ENCODE measurements at regions not wholly inside any gene's neighbourhood (a gene's known extent, or its start where the extent isn't known, plus 50 kb on each side); places are given as distances from the start of the nearest gene placed in this dataset.
A peak's percentile ranks its signal among the peaks of the same experiment; 100 is the strongest.

- intact Hi-C loops (cut with micrococcal nuclease): no loop called here
- no peak for TF ChIP-seq CTCF (IDR thresholded peaks at IDR 0.05; ENCODE audit: borderline replicate concordance)
Observed at GRCh38 chr9:95775191-95775590, 100.3 kb upstream of the ERCC6L2 start.

GRCh38 chr9:95773053-95773418 lies 102.5 kb upstream of the ERCC6L2 start:
- peaks cover 22% of the 10 kb centered on the region for H3K4me1 ChIP-seq
- no peaks in the 10 kb centered on the region for H3K36me3 ChIP-seq
- no peak overlapping the region for H3K4me3 ChIP-seq
- no peak overlapping the region for H3K27ac ChIP-seq (replicated peaks)
- no peak for DNase-seq
- no peaks in the 10 kb centered on the region for H3K9me3 ChIP-seq (replicated peaks)
- intact Hi-C loops (cut with micrococcal nuclease): no loop called here
- H3K27me3 ChIP-seq (ENCODE audit: low read depth): peaks cover 42% of the 10 kb centered on the region
- TF ChIP-seq CTCF (IDR thresholded peaks at IDR 0.05; ENCODE audit: borderline replicate concordance): no peak

More at GRCh38 chr9:95775191-95775590, 100.3 kb upstream of the ERCC6L2 start:
- H3K4me1 ChIP-seq: peaks cover 22% of the 10 kb centered on the region
- no peak for DNase-seq
- no peak overlapping the region for H3K4me3 ChIP-seq
- no peak overlapping the region for H3K27ac ChIP-seq (replicated peaks)
- H3K27me3 ChIP-seq (ENCODE audit: low read depth): peaks cover 25% of the 10 kb centered on the region
- H3K9me3 ChIP-seq (replicated peaks): no peaks in the 10 kb centered on the region
- H3K36me3 ChIP-seq: no peaks in the 10 kb centered on the region

- Histone ChIP-seq H3K9me3 (replicated peaks) (no peaks in the 10 kb centered on the region), H3K27me3 (ENCODE audit: low read depth) (peaks cover 42% of the 10 kb centered on the region), H3K4me3 (no peak overlapping the region), H3K27ac (replicated peaks) (no peak overlapping the region), H3K36me3 (no peaks in the 10 kb centered on the region), H3K4me1 (peaks cover 21% of the 10 kb centered on the region)
- TF ChIP-seq CTCF (IDR thresholded peaks at IDR 0.05; ENCODE audit: borderline replicate concordance): no peak
- no peak for DNase-seq
- intact Hi-C loops (cut with micrococcal nuclease): no loop called here
Observed at GRCh38 chr9:95772320-95773052, 103.0 kb upstream of the ERCC6L2 start.

GRCh38 chr9:95771556-95772246 lies 103.8 kb upstream of the ERCC6L2 start:
- intact Hi-C loops (cut with micrococcal nuclease): no loop called here
- H3K4me3 ChIP-seq: peak overlapping the region; percentile 21
- H3K9me3 ChIP-seq (replicated peaks): no peaks in the 10 kb centered on the region
- H3K4me1 ChIP-seq: peaks cover 14% of the 10 kb centered on the region
- H3K27me3 ChIP-seq (ENCODE audit: low read depth): peaks cover 50% of the 10 kb centered on the region
- no peak for TF ChIP-seq CTCF (IDR thresholded peaks at IDR 0.05; ENCODE audit: borderline replicate concordance)
- H3K36me3 ChIP-seq: no peaks in the 10 kb centered on the region
- no peak for DNase-seq
- H3K27ac ChIP-seq (replicated peaks): no peak overlapping the region

GRCh38 chr9:95770653-95771131 lies 104.8 kb upstream of the ERCC6L2 start:
- no peak overlapping the region for H3K27ac ChIP-seq (replicated peaks)
- no peak for DNase-seq
- no peak for TF ChIP-seq CTCF (IDR thresholded peaks at IDR 0.05; ENCODE audit: borderline replicate concordance)
- H3K36me3 ChIP-seq: no peaks in the 10 kb centered on the region
- H3K4me3 ChIP-seq: no peak overlapping the region
- H3K4me1 ChIP-seq: peaks cover 14% of the 10 kb centered on the region
- no peaks in the 10 kb centered on the region for H3K9me3 ChIP-seq (replicated peaks)
- H3K27me3 ChIP-seq (ENCODE audit: low read depth): peaks cover 52% of the 10 kb centered on the region
- intact Hi-C loops (cut with micrococcal nuclease): no loop called here

Measured in left ventricle myocardium inferior (tissue), 1 donor.